ENCODE measurements at regions not wholly inside any gene's neighbourhood (a gene's known extent, or its start where the extent isn't known, plus 50 kb on each side); places are given as distances from the start of the nearest gene placed in this dataset.

GRCh38 chr3:56917361-56918110 is 115.8 kb upstream of the ARHGEF3 start:
- no peak overlapping the region for H3K4me3 ChIP-seq (ENCODE audit: low read depth, low read length)
- no peaks in the 10 kb centered on the region for H3K36me3 ChIP-seq (replicated peaks)
- H3K27me3 ChIP-seq (replicated peaks) = no peaks in the 10 kb centered on the region
- no peak for DNase-seq
- no peak for TF ChIP-seq CTCF (IDR thresholded peaks at IDR 0.05; ENCODE audit: low read depth, low read length, missing control alignments)
- in situ Hi-C loops (cut with HindIII; ENCODE audit: low pct_ligation_motif_present, low sequenced_read_pairs) = no loop called here
- H3K27ac ChIP-seq = no peak overlapping the region

DNA sequence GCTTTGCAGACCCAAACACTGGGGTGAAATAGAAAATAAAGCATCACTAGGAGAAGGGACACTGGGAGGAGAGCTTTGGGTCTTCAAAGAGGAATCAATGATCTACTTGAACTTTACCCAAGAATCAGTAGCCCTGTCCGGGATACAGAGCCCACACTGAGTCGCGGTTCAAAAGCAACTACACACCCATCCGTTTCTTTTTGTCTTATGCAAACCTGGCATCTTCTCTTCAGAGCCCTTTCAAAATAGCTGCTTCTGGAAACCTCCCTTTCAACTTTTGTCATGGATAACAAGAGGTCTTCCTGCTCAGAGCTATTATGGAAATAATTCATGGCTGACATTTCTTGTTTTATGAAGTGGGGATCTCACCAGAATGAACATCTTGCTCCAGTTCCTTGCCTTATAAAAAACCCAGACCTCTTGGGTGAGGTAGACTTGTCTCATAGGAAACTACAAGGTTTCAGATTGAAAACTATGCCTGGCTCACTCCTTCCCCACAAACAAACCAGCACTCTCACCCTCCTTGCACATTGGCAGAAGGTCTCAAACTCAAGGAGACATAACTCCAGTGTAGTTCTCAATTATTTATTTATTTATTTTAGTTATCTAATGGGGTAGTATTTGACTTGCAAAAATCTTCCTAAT is 115.1 kb upstream of the ARHGEF3 start:
- H3K4me3 ChIP-seq (ENCODE audit: low read depth, low read length) = no peak overlapping the region
- H3K36me3 ChIP-seq (replicated peaks) = no peaks in the 10 kb centered on the region
- in situ Hi-C loops (cut with HindIII; ENCODE audit: low pct_ligation_motif_present, low sequenced_read_pairs) = no loop called here
- TF ChIP-seq CTCF (IDR thresholded peaks at IDR 0.05; ENCODE audit: low read depth, low read length, missing control alignments) = no peak
- no peaks in the 10 kb centered on the region for H3K27me3 ChIP-seq (replicated peaks)
- H3K27ac ChIP-seq = no peak overlapping the region
- no peak for DNase-seq

DNA sequence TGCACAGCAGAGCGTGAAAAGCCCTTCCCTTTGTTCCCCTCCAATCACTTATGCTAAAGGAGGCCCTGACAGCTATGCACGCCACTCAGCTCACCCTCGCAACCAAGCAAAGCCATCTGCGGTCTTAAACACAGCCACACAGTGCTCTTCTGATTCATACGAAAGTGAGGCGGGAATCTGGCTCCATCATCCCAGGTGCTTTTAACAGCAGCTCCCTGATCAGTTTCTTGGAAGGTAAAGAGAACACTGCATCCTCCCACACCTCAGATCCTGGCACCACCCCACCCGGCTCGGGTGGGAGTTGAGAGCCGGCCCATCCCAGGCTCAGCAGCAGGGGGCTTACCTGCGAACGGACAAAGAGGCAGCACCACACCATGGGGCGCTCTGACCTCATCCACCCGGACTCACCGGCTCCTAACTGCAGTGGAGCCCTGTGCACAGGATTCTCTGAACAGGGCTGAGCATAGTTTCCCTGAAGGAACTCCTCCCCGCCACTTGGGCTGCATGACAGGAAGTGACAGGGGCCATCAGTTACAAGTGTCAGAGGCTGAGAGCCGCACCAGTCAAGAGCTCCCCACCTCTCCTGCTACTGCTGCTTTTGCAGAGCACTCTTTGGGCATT is 114.3 kb upstream of the ARHGEF3 start:
- H3K4me3 ChIP-seq (ENCODE audit: low read depth, low read length) = no peak overlapping the region
- no peak for DNase-seq
- H3K27ac ChIP-seq = no peak overlapping the region
- no peak for TF ChIP-seq CTCF (IDR thresholded peaks at IDR 0.05; ENCODE audit: low read depth, low read length, missing control alignments)
- no peaks in the 10 kb centered on the region for H3K27me3 ChIP-seq (replicated peaks)
- no peaks in the 10 kb centered on the region for H3K36me3 ChIP-seq (replicated peaks)
- in situ Hi-C loops (cut with HindIII; ENCODE audit: low pct_ligation_motif_present, low sequenced_read_pairs) = no loop called here

DNA sequence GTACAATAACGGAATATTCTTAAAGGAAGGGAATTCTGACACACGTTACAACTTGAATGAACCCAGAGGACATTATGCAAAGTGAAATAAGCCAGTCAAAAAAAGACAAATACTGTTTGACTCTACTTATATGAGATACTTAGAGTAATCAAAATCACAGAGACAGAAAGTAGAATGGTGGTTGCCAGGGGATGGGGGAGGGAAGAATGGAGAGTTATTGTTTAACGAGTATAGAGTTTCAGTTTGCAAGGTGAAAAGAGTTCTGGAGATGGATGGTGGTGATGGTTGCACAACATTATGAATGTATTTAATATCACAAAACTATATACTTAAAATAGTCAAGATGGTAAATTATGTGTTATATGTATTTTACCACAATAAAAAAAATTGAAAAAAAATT is 112.9 kb upstream of the ARHGEF3 start:
- Histone ChIP-seq H3K27ac (no peak overlapping the region), H3K36me3 (replicated peaks) (no peaks in the 10 kb centered on the region), H3K4me3 (ENCODE audit: low read depth, low read length) (no peak overlapping the region), H3K27me3 (replicated peaks) (no peaks in the 10 kb centered on the region)
- DNase-seq = no peak
- in situ Hi-C loops (cut with HindIII; ENCODE audit: low pct_ligation_motif_present, low sequenced_read_pairs) = no loop called here
- TF ChIP-seq CTCF (IDR thresholded peaks at IDR 0.05; ENCODE audit: low read depth, low read length, missing control alignments) = no peak

GRCh38 chr3:56911363-56911762 is 109.6 kb upstream of the ARHGEF3 start:
- in situ Hi-C loops (cut with HindIII; ENCODE audit: low pct_ligation_motif_present, low sequenced_read_pairs) = no loop called here
- TF ChIP-seq CTCF (IDR thresholded peaks at IDR 0.05; ENCODE audit: low read depth, low read length, missing control alignments) = no peak
- H3K27ac ChIP-seq = no peak overlapping the region
- no peaks in the 10 kb centered on the region for H3K27me3 ChIP-seq (replicated peaks)
- no peak for DNase-seq
- H3K36me3 ChIP-seq (replicated peaks) = no peaks in the 10 kb centered on the region
- H3K4me3 ChIP-seq (ENCODE audit: low read depth, low read length) = no peak overlapping the region
